NCI-H2171 treated with DMSO at 0.1 percent for 48 hours (cell line): ENCODE measurements at regions not wholly inside any gene's neighbourhood (a gene's known extent, or its start where the extent isn't known, plus 50 kb on each side); places are given as distances from the start of the nearest gene placed in this dataset.
"Not testable (repeated sequence)": the region's sequence is repeated elsewhere in the genome, so short reads cannot be mapped to it uniquely, and the experiment has no call there.

Experiments used
- DNase-seq: peaks from one replicate; lab custom pipeline; 2025; lab: John Stamatoyannopoulos, UW

DNA sequence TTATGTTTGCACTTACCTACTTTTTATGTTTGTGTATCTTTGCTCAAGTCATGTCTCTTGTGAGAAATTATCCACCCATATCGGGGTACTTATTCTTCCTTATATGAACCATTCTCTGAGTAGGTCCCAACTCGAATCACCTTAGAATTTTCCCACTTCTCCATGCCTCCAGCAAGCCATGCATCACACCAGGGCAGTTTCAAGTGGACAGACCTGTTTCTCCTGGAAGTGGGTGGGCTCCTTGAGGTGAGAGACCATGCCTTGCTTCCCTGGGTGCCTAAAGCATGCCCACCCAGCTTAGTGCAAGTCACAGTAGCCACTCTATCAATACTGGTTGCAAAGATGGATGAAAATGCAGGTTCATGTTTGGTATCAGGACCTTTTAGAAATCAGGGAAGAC, 187.2 kb downstream of the KIT start:
- DNase-seq: no peak

DNA sequence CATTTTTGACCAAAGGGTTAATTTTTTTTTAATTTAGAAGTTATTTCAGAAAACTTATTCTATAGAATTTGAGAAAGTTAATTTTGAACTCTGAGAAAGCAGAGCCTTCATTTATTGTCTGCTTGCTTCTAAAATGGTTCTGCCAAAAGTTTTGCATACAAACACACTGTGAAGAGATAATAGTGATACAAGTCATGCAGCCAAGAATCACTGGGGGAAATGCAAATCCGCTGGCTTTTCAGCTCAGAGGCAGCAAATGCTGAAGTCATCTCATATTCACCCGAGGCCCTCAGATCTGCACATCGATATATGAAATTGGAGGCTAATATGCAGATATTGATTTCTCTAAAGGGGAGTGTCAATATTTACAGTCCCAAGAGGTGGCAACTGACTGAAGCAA, 186.2 kb downstream of the KIT start:
- DNase-seq: no peak

DNA sequence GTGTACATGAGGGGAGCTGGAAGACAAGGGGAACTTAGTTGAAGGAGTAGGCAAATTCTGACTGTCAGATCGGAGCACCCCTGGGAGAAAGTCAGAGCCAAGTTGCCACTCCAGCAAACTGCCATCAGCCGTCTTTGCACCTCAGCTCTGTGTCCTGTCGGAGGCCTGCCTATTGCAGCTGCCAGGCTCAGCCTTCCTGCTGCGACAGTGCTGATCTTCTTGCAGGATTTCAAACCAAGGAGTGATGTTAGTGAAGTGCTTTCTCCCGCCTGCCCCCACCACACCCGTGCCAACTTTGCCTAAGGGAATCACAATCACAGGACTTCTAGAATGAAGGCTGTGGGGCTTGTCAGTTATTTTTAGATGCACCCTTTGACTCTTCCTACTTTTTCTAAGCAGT, 185.3 kb downstream of the KIT start:
- no peak for DNase-seq

DNA sequence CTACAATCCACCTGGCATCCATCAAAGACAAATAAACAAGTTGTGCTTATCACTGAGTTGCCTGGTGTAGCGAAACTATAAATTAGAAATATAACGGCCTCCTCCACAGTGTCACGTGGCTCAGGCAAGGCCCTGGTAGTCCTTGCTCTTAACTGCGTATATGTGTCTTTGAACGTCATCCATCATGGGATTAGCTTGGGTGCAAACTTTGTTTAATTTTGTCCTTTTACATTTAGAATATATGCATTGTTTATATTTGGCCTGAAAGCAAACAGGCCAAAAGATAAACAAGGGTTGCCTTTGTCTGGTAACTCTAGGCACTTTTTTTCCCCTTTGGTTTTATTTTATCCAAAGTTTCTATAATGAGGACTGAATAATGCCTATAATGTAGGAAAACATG, 184.9 kb downstream of the KIT start:
- DNase-seq: no peak

DNA sequence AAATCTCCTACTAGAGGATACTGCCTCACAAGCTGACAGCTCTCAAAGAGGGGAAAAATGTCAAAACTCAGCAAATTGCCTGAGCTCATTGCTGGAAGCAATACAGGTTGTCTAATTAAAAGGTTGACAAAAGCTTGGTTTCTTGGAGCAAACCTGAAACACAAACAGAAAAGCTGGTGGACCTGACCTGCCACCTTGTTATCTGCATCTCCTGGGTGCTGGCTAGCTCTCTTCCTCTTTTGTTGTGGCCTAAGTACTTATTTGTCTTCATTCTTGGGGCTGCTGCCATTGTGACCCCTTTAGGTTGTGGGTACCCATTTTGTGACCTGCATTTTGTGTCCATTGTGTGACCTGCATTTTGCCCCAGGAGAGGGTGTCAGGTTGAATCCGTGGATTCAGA, 184.5 kb downstream of the KIT start:
- DNase-seq: no peak

DNA sequence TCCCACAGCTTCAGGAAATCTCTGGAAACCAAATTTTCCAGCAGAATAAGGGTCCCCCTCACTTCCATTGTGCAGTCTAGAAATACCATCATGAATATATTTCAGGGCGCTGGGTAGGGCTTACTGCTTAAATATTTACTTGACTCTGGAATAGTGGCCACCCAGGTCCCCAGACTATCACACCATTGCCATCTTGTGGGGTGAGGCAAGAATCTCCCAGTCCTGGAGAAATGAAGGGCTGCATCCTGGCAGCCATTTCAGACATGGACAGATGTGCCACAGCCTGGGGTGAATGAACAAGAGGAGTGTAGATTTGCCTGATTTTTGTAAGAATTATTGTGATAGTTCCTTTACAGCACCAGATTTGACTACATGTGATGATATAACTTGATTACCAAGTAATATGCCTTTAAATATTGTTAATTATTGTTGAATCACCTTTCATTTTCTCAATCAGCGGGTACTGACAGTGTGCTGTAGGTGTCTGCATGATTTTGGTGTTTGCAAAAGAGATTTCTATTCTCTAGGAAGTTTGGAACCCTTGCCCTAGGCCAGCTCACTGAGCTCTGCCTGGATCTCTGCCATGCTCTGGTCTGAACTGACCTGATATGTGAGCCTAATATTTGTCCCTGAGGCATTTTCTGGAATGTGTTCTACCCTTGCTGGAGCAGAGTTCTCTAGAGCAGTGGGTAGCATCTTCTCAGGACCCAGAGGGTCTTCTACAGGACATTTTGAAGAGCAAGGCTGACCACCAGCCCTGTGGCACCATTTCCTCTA, 183.4 kb downstream of the KIT start:
- no peak for DNase-seq

DNA sequence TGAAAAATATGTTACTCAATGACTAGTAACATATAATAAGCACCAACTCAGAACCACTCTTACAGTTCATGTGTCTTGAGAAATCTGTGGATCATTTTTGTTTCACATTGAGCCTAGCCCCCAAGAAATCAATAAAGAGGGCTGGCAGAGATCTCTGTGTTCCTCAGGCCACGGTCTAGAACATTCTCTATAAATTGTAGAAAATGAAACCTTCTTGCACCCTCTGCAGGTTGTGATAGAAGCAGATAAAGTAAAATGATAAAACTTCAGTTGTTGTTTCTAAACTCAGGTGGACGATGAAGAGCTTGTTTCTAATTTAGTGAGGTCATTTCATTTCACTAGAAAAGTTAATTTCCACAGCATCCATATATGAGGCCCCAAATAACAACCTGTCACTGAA, 182.7 kb downstream of the KIT start:
- DNase-seq: no peak

DNA sequence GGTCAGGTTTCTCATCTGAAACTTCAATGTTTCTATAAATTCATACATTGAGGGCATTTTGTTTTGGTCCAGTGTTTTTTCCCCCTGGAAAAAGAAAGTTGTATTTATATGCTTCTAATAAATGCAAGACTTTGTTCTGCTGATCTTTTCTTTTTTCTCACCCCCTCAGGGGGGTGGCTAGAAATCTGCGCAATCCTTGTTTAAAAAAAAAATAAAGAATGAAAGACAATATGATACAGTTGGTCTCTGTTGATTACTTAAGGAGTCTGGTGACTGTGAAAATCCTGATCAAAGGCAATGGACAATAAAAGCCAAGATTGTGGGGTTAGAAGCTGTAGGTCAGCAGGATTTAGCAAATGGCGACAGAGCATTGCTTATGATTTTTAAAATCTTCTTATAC, 180.5 kb downstream of the KIT start:
- DNase-seq: no peak

DNA sequence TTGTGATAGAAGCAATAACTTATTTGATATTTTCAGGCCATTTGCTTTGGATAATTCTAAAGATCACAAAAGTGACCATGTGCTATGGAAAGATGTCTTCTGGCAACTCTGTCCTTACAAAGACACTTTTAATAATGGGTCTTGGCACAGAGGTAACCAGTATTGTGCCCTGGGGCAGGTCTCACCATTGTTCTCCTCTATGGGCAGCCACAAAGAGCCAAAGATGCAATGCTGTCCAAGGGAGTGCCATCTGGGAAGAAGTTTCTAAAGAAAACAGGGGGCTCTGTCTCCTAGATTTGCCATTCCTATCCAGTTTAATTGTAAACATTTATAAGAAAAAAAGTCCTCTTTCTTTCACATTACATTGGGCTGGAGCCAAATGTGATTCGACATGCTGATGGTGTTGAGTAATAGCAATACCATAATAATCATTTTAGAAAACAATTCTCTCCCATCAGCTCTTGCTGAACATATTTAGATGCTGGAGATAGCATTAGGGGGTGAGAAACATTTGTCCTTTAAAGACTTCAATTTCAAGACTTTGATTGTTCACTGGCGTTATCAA, 179.9 kb downstream of the KIT start:
- DNase-seq: no peak

DNA sequence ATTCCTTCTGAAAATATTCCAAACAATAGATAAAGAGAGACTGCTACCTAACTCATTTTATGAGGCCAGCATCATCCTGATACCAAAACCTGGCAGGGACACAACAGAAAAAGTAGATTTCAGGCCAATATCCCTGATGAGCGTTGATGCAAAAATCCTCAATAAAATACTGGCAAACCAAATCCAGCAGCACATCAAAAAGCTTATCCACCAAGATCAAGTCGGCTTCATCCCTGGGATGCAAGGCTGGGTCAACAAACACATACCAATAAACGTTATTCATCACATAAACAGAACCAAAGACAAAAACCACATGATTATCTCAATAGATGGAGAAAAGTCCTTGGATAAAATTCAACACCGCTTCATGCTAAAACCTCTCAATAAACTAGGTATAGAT, 170.6 kb downstream of the KIT start:
- DNase-seq: not testable (repeated sequence)

DNA sequence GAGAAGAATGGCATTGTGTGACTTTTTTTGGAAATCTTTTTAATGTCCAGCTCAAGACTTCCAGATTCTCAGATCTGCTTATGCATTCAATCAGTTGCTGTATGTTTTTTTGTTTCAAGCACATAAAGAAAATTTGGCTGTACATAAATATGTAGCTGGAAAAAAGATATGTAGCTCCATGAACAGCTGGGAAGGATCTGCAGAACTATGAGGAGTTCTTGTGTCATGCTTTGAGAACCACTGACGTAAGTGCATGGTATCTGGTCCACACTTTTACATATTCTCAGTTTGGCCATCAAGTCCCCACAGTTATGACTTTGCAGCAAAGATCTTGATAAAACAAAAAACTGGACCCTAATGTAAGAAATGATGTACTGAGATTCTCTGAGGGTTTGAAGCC, 165.9 kb downstream of the KIT start:
- no peak for DNase-seq

DNA sequence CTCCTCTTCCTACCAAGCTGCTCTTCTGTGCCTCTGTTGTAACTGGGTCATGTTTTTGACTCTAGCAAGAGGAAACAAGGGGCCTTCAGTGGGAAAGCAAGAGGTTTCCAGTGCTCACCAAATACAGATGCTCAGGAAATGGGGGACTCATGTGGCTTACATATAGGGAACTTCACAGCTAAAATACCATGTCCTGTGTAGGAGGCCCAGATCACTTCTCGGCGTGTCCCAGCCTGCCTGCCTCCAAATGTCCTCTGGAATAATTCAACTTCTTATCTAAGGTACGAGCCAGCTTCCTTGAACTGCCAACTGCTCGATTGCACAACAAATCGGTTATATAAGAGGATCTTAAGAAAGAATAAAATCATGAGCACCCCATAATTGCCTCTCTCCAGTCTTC, 161.3 kb downstream of the KIT start:
- DNase-seq: no peak

DNA sequence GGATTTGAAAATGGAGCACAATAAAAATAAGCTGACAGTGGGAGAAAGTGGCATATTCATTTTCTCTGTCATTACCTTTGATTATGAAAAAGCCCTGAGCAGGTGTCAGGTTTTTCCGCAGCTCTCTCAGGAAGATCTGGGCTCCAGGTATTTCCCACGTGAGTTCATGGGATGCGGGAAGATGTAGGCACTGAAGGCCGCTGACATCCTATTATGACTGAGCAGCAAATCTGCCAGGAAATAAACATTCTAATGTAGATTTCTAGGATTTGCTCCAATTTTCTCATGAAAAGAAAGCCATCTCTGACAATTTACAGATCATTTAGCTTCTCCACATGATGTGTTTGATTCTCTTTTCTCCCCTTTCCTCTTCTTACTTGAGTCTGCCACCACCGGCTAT, 160.7 kb downstream of the KIT start:
- DNase-seq: no peak

DNA sequence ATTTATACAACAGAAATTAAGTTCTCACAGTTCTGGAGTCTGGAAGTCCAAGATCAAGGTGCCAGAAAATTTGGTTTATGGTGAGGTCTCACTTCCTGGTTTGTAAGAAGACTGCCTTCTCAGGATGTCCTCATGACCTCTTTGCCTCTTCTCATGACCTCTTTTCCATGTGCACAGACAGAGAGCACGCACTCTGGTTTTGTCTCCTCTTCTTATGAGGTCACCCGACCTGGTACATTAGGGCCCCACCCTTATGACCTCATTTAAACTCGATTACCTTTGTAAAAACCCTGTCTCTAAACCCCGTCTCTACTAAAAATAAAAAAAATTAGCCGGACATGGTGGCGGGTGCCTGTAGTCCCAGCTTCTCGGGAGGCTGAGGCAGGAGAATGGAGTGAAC, 155.9 kb downstream of the KIT start:
- no peak for DNase-seq

DNA sequence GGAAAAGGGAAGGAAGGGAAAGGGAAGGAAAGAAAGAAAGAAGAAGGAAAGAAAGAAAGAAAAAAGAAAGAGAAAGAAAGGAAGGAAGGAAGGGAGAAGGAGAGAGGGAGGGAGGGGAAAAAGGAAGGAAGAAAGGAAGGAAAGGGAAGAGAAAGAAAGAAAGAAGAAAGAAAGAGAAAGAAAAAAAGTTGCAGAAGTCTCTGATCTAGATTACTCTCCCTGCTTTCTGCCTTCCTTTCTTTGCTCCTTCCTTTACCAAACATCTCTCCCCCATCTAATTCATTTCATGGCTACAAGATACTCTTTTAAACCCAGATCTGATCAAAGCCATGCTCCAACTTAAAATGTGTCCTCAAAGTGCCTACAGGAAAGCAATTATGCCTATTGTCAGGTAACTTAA, 148.6 kb downstream of the KIT start:
- DNase-seq: no peak

DNA sequence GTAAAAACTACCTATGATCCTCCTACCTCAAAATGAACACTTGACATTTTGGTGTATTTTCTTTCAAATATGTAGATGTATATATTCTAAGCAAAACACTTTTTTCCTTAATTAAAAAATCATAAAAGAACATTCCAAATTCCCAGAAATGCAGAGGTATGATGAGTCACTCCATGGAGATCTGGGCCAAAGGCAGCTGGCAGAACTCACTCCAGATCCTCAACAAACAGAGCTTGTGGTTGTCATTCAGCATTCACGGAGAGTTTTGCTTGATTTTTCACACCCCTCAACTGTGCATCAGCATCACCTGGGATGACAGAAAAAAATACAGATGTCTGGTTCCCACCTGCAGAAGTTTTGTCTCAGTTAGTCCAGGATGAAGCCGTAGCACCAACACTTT, 144.6 kb downstream of the KIT start:
- no peak for DNase-seq

DNA sequence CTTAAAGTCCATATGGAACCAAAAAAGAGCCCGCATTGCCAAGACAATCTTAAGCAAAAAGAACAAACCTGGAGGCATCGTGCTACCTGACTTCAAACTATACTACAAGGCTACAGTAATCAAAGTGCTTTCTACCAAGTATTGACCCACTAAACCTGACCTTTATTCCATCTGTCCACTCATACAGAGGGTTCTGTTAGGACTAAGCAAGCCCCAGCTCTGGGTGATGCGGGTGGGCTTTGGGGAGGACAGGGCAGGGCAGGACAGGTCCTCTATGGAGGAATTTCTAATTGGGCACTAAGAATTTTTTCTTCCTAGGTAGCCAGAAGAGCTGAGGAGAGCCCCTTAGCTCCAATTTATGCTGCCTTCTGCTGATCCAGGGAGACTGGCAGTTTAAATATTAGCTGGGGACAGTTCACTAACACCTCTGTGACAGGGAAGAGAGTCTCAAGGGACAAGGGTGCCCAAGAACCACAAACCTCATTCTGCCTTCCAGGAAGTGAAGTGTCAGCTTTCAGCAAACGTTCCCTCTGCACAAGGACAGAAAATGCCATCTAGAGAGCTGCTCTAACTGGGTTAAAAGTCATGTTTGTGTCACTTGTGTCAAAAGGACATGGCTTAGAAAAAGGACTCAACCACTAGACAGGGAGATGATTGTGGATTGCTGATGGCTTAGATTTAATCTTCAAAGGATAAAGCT, 143.2 kb downstream of the KIT start:
- DNase-seq: peak; percentile 10

DNA sequence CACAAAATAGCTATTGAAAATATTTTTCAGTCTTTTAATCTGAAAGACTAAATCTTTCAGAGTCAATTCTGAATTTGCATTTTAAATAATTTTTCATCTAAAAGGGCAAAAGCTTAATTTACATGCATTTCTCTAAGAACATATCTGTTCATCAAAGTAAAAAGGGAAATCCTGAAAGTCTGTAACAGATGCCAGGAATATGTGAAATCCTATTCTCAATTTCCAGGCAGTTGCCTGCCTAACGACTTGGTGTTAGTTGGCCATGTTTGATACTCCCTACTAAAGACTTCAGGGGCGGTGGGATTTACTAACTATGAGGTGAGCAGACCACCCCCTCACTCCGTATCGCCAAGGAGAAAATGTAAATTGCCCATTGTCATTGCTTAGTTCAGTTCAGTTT, 136.8 kb downstream of the KIT start:
- no peak for DNase-seq

DNA sequence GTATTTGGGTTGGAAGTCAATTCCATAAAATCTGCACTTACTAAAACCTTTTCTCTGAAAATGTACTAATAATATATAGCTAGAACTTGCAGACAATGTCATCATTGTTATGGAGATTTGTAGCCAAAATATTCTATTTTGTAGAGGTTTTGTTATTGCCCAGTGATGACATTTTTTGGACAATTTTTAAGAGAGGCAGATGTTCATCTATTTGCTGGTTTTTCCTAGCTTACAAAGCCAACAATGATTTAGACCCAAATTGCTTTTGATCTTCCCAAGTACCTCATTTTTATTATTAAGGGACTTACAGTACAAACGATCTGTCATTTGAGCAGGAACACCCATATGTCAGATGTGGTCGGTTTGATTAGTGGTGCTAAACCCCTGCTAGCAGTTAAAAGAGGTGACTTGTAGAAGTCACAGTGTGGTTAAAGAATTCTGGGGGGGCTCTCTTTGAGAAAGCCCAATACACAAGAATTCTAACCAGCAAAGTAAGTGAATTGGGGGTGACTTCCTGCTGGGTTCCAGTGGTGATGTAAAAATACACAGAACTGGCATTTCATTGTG, 136.2 kb downstream of the KIT start:
- DNase-seq: no peak
